Testis (tissue), 2 donors: ENCODE measurements at regions not wholly inside any gene's neighbourhood (a gene's known extent, or its start where the extent isn't known, plus 50 kb on each side); places are given as distances from the start of the nearest gene placed in this dataset.

Experiments used
- CTCF ChIP-seq, 3 experiments: fragments of 450-650 bp in 2 of 3; fragments of 200-600 bp in 1 of 3; sonication (generic) in 1 of 3; IDR thresholded peaks; one replicate each; pipeline ENCODE4 v1.5.1; 2016 to 2019; ENCODE audit warnings: antibody characterized with exemption in 3 of 3, mild to moderate bottlenecking in 2 of 3, moderate library complexity in 1 of 3
- POLR2A ChIP-seq: fragments of 450-650 bp; IDR thresholded peaks from one replicate; pipeline ENCODE4 v1.6.1; 2017; ENCODE audit warnings: antibody characterized with exemption, mild to moderate bottlenecking, moderate library complexity

DNA sequence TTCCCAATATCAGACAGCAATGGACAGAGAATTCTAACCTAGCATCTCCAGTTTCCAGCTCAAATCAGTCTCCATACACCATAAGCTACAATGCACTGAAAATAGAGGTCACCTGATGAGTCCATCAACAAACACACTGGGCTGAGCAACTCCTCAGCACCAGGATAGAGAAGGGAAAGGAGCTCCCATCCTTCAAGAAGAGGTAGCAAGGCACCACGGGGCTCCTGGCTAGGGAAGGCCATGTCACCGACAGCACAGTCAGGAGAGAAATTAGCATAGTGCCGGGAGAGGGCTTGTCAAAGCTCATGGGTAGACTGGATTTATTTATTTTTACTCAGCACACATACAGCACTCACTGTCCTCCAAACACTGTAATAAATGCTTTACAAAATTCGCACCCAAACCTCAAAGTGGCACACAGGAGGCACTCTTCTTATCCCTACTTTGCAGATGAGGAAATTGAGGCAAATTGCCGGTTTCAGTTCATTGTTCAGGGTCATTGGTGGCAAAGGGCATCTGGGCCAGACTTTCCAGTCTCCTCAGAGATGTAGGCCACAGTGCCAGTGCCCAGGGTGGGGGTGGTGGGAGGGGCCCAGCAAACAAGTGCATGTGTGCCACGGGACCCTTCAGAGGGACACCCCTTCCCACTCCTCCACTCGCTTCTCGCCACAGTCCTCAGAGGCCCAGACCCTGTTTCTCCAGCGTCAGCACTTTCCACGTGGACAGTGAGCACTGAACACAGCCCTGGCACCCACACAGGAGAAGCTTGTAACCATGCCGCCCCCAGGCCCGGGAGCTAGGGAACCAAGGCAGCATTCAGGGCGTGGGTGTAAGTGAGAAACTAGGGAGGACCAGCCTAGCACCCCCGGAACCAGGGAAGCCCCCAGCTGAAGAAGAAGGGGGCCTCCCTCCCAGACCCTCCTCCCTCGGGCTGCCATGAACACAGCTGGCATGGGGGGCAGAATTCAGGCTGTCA is 1417.4 kb downstream of the TBC1D22A start:
- TF ChIP-seq POLR2A (no peak), CTCF (IDR thresholded peaks at IDR 0.05) (no peak)
